ENCODE measurements at regions not wholly inside any gene's neighbourhood (a gene's known extent, or its start where the extent isn't known, plus 50 kb on each side); places are given as distances from the start of the nearest gene placed in this dataset.
A peak's percentile ranks its signal among the peaks of the same experiment; 100 is the strongest.

- no peaks in the 10 kb centered on the region for H3K23me2 ChIP-seq (ENCODE audit: insufficient read length, low read depth, low read length, poor library complexity, severe bottlenecking)
- no peak overlapping the region for H3K14ac ChIP-seq (ENCODE audit: insufficient read depth, low read length)
- H3K4me2 ChIP-seq (ENCODE audit: insufficient read depth, insufficient read length, low read length) = no peak overlapping the region
- H3T11ph ChIP-seq (ENCODE audit: low read length) = no peak overlapping the region
- DNase-seq = no peak
- H3K9ac ChIP-seq (ENCODE audit: extremely low read depth, insufficient read length, low read length) = no peak overlapping the region
- H3K9me3 ChIP-seq (ENCODE audit: control insufficient read depth, low read depth, low read length) = peaks cover 14% of the 10 kb centered on the region
- H3K79me1 ChIP-seq (ENCODE audit: insufficient read depth, low read depth, low read length, poor library complexity, severe bottlenecking) = no peaks in the 10 kb centered on the region
- H3K4ac ChIP-seq (ENCODE audit: low read depth, low read length) = no peak overlapping the region
- H4K20me1 ChIP-seq (ENCODE audit: control insufficient read depth, insufficient read depth, insufficient read length) = no peaks in the 10 kb centered on the region
- H2BK15ac ChIP-seq (ENCODE audit: low read depth, low read length) = no peak overlapping the region
- H3K27me3 ChIP-seq (ENCODE audit: insufficient read depth, low read length) = no peaks in the 10 kb centered on the region
- Mint-ChIP-seq H3K9me3 (peaks cover 16 to 17% of the 10 kb centered on the region in 2 experiments), H3K27me3 (ENCODE audit: low read depth) (no peaks in the 10 kb centered on the region; the same call in 1 of the 2 replicates), H3K27ac (peak overlapping the region in 1 of 3 experiments; percentile 74; a peak in 1 of 7 replicates), H3K4me3 (no peak overlapping the region), H3K4me1 (peaks cover 18 to 30% of the 10 kb centered on the region in 2 experiments), H3K36me3 (ENCODE audit: insufficient read depth in 1 of 3, low read depth in 3 of 3) (peaks cover 12 to 17% (median 16%) of the 10 kb centered on the region in 3 experiments)
- no peaks in the 10 kb centered on the region; the same call in 1 of the 2 replicates for H3K4me1 ChIP-seq (ENCODE audit: insufficient read depth, low read length)
- no peak overlapping the region for H3K23ac ChIP-seq (ENCODE audit: insufficient read length, low read depth, low read length)
- H4K5ac ChIP-seq (ENCODE audit: insufficient read length, low read depth, low read length) = no peak overlapping the region
- no peak overlapping the region for H3K27ac ChIP-seq (ENCODE audit: insufficient read length, low read depth, low read length)
- H4K8ac ChIP-seq (replicated peaks; ENCODE audit: insufficient read length, low read depth, low read length) = no peak overlapping the region
- H2AFZ ChIP-seq (ENCODE audit: low read length) = no peak overlapping the region
- no peak overlapping the region for H4K91ac ChIP-seq (ENCODE audit: insufficient read length, low read depth, low read length)
- WGBS (ENCODE audit: extremely low coverage, insufficient read length, low lambda C conversion rate) = no CpG with 5 or more reads among the region's 4 CpGs
- H3K56ac ChIP-seq (ENCODE audit: insufficient read length, low read depth, low read length) = no peak overlapping the region
- H3K79me2 ChIP-seq (ENCODE audit: insufficient read depth, low read length) = no peaks in the 10 kb centered on the region
- no peak for TF ChIP-seq CTCF (conservative IDR thresholded peaks at IDR 0.05)
- H2BK120ac ChIP-seq (ENCODE audit: low read depth, low read length, poor library complexity, severe bottlenecking) = no peak overlapping the region
- H2BK5ac ChIP-seq (ENCODE audit: insufficient read length, low read length) = no peak overlapping the region
- H3K18ac ChIP-seq (ENCODE audit: insufficient read length, low read depth, low read length) = no peak overlapping the region
- H2BK12ac ChIP-seq (ENCODE audit: insufficient read length, low read depth, low read length) = no peak overlapping the region
- no peak overlapping the region for H2BK20ac ChIP-seq (ENCODE audit: low read depth, low read length, poor library complexity, severe bottlenecking)
- no peak overlapping the region for H2AK5ac ChIP-seq (ENCODE audit: insufficient read length, low read length)
Measured at GRCh38 chr6:157744102-157744601, 78.9 kb upstream of the SNX9 start.
